ENCODE measurements at regions not wholly inside any gene's neighbourhood (a gene's known extent, or its start where the extent isn't known, plus 50 kb on each side); places are given as distances from the start of the nearest gene placed in this dataset.
"Not testable (repeated sequence)": the region's sequence is repeated elsewhere in the genome, so short reads cannot be mapped to it uniquely, and the experiment has no call there.

DNA sequence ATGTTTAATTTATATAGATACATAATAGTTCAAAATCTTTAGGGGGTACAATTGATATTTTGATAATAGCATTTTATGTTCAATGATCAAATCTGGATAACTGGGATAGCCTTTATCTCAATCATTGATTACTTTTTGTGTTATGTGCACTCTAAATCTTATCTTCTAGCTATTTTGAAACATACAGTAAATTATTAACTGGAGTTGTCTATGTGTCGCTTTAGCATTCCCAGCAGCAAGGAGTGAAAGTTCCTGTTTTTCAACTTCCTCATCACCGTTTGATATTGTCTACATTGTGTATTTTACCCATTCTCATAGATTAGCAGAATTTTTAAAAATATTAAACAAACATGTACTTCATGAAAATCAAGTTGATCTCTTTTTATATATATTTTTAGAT lies 1207.4 kb downstream of the TMEM121 start:
- Histone ChIP-seq H3K9me3 (no peaks in the 10 kb centered on the region), H3K27ac (no peak overlapping the region), H3K4me3 (no peak overlapping the region), H3K36me3 (no peaks in the 10 kb centered on the region), H3K27me3 (replicated peaks; ENCODE audit: insufficient read depth) (no peaks in the 10 kb centered on the region), H3K4me1 (ENCODE audit: control insufficient read depth in 1 of 2, low read depth in 2 of 2) (no peaks in the 10 kb centered on the region)
- DNase-seq (ENCODE audit: low spot score) (no peak), ATAC-seq (ENCODE audit: insufficient number of reproducible peaks, low FRiP score, low read depth) (no peak)
- TF ChIP-seq, protein P1, sequence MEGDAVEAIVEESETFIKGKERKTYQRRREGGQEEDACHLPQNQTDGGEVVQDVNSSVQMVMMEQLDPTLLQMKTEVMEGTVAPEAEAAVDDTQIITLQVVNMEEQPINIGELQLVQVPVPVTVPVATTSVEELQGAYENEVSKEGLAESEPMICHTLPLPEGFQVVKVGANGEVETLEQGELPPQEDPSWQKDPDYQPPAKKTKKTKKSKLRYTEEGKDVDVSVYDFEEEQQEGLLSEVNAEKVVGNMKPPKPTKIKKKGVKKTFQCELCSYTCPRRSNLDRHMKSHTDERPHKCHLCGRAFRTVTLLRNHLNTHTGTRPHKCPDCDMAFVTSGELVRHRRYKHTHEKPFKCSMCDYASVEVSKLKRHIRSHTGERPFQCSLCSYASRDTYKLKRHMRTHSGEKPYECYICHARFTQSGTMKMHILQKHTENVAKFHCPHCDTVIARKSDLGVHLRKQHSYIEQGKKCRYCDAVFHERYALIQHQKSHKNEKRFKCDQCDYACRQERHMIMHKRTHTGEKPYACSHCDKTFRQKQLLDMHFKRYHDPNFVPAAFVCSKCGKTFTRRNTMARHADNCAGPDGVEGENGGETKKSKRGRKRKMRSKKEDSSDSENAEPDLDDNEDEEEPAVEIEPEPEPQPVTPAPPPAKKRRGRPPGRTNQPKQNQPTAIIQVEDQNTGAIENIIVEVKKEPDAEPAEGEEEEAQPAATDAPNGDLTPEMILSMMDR (IDR thresholded peaks at IDR 0.05) = no peak

DNA sequence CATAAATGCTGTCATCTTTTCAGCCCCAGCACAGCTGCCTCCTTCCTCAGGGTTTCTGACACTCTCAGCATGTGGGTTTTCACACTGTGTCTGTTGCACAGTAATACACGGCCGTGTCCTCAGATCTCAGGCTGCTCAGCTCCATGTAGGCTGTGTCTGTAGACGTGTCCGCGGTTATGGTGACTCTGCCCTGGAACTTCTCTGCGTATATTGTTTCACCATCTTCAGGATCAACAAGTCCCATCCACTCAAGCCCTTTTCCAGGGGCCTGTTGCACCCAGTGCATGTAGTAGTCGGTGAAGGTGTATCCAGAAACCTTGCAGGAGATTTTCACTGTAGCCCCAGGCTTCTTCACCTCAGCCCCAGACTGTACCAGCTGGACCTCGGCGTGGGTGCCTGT lies 1210.6 kb downstream of the TMEM121 start:
- ATAC-seq (ENCODE audit: insufficient number of reproducible peaks, low FRiP score, low read depth) (no peak), DNase-seq (ENCODE audit: low spot score) (no peak)
- no peak overlapping the region for H3K27ac ChIP-seq
- TF ChIP-seq, protein P1 (IDR thresholded peaks at IDR 0.05) = no peak
- H3K4me3 ChIP-seq = no peak overlapping the region
- no peaks in the 10 kb centered on the region for H3K4me1 ChIP-seq (ENCODE audit: control insufficient read depth in 1 of 2, low read depth in 2 of 2)
- no peaks in the 10 kb centered on the region for H3K9me3 ChIP-seq
- H3K36me3 ChIP-seq = no peaks in the 10 kb centered on the region
- H3K27me3 ChIP-seq (replicated peaks; ENCODE audit: insufficient read depth) = no peaks in the 10 kb centered on the region

DNA sequence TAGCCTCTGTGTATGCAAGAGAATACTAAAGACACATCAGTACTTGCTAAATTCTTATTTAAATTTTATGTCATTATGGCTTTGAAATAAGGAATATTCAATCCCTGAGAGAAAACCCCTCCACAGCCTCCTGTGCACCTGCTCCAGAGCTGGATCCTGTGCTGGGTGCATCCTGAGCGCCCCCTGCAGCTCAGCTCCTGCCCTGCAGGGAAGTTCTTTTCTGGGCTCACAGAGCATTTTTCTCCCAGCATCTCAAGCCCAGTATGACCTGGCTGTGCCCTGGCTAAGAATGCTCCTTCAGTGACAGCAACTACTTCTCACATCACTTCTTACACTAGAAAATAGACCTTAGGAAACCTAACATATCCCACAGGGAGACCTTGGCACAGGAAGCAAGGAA lies 1211.7 kb downstream of the TMEM121 start:
- TF ChIP-seq, protein P1 (IDR thresholded peaks at IDR 0.05) = no peak
- Histone ChIP-seq H3K4me3 (no peak overlapping the region), H3K9me3 (no peaks in the 10 kb centered on the region), H3K27me3 (replicated peaks; ENCODE audit: insufficient read depth) (no peaks in the 10 kb centered on the region), H3K27ac (no peak overlapping the region), H3K36me3 (no peaks in the 10 kb centered on the region), H3K4me1 (ENCODE audit: control insufficient read depth in 1 of 2, low read depth in 2 of 2) (no peaks in the 10 kb centered on the region)
- no peak for DNase-seq (ENCODE audit: low spot score)
- no peak for ATAC-seq (ENCODE audit: insufficient number of reproducible peaks, low FRiP score, low read depth)

DNA sequence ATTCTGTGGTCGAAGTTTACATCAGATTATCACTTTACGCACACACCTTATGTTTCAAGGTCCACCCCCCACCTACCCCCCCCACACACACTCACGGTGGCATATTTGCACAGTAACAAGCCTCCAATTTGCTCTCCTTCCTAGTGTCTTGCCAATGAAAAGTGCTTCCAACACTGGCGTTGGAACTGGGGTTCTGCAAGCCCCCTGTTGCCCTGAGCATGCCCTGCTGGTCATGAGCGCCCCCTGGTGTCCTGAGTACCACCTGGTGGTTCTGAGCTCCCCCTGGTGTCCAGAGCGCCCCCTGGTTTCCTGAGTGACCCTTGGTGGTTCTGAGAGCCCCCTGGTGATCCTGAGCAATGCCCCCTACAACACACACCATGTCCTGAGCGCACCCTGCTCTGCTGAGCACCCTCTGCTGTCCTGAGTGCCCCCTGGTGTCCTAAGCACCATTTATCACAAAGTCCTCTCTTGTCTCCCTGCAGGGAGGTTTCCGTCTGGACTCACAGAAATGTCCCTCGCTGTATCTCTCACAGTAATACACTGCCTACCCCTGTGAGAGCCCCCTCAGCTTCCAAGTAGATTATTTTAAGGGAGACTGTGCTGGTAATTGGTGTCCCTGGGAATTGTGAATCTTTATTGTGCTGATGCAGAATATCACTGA lies 1212.3 kb downstream of the TMEM121 start:
- not testable (repeated sequence) for H3K4me3 ChIP-seq; H3K27me3 ChIP-seq (replicated peaks; ENCODE audit: insufficient read depth); DNase-seq (ENCODE audit: low spot score); ATAC-seq (ENCODE audit: insufficient number of reproducible peaks, low FRiP score, low read depth); H3K9me3 ChIP-seq; H3K27ac ChIP-seq; H3K36me3 ChIP-seq; H3K4me1 ChIP-seq (ENCODE audit: control insufficient read depth in 1 of 2, low read depth in 2 of 2)

DNA sequence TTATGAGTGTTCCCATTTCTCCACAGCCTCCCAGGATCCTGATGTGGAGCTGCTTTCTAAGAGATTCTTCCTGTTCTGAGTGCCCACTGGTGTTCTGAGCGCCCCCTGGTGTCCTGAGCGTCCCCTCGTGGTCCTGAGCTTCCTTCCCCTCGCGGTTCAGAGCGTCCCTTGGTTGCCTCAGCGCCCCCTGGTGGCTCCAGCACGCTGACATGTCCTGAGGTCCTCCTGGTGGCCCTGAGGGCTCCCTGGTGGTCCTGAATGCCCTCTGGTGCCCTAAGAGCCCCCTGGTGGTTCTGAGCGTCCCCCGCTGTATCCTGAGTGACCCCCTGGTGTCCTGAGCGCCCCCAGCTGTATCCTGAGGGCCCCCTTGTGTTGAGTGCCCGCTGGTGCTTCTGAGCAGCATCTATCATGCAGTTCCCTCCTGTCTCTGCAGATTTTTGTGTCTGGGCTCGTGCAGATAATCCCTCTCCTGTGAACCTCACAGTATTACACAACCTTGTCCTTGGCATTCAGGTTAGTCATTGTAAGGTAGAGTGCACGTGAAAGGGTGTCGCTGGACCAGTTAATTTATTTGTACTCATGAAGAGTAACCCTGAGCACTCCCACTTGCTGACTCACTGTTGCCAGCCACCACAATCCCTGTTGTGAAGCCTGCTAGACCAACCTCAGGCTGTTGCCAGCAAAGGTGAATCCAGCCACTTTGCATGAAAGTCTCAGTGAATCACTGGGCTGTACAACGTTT lies 1214.9 kb downstream of the TMEM121 start:
- not testable (repeated sequence) for H3K36me3 ChIP-seq; H3K9me3 ChIP-seq; ATAC-seq (ENCODE audit: insufficient number of reproducible peaks, low FRiP score, low read depth); H3K27me3 ChIP-seq (replicated peaks; ENCODE audit: insufficient read depth); DNase-seq (ENCODE audit: low spot score); H3K27ac ChIP-seq; H3K4me1 ChIP-seq (ENCODE audit: control insufficient read depth in 1 of 2, low read depth in 2 of 2); H3K4me3 ChIP-seq

DNA sequence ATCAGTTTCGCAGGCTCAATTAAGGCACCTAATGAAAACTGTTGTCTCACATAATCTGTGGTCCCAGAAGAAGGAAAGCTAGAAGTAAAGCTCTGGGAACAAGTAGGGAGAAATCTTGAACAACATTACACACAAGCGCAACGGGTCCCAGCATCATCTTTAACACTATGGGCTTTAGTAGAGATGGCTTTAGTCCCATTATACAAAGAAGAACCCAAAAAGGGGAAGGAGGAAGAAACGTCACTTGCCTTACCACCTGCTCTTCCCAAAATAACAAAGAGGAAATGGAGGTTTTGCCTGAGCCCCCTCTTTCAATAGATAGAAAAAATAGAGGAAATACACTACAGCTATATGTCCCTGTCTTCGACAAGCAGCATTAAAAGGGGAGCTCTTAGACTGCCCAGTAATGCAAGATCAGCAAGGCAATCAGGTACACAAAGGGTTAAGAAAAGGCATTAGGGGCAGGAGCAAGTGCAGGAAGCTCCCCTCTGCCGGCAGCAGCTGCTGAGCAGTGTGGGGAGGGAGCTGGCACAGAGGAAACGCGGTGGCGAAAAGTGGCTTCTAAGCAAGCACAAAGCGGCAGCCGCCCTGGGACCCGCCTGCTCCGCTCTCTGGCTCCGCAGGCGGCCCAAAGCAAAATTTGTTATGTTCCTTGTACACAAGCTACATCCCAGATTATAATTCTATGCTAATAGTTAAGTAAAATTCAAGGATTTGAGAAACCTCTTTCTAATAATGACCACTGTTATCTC lies 1218.8 kb downstream of the TMEM121 start:
- not testable (repeated sequence) for DNase-seq (ENCODE audit: low spot score); ATAC-seq (ENCODE audit: insufficient number of reproducible peaks, low FRiP score, low read depth); H3K4me3 ChIP-seq; H3K4me1 ChIP-seq (ENCODE audit: control insufficient read depth in 1 of 2, low read depth in 2 of 2); H3K9me3 ChIP-seq; H3K27me3 ChIP-seq (replicated peaks; ENCODE audit: insufficient read depth); H3K27ac ChIP-seq; H3K36me3 ChIP-seq

DNA sequence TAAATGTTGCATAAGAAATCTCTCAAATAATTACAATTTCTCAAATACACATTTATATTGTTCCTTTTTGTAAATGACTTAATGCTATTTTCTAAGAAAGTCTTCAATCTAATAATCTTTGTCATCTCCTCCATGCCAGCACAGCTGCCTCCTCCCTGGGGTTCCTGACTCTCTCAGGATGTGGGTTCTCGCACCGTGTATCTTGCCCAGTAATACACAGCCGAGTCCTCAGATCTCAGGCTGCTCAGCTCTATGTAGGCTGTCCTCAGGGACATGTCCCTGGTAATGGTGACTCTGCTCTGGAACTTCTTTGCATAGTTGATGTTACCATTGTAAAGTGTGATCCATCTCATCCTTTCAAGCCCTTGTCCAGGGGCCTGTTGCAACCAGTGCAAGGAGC lies 1223.7 kb downstream of the TMEM121 start:
- ATAC-seq (ENCODE audit: insufficient number of reproducible peaks, low FRiP score, low read depth); DNase-seq (ENCODE audit: low spot score); H3K27me3 ChIP-seq (replicated peaks; ENCODE audit: insufficient read depth); H3K27ac ChIP-seq; H3K9me3 ChIP-seq; H3K4me1 ChIP-seq (ENCODE audit: control insufficient read depth in 1 of 2, low read depth in 2 of 2); H3K36me3 ChIP-seq; H3K4me3 ChIP-seq: not testable (repeated sequence)

DNA sequence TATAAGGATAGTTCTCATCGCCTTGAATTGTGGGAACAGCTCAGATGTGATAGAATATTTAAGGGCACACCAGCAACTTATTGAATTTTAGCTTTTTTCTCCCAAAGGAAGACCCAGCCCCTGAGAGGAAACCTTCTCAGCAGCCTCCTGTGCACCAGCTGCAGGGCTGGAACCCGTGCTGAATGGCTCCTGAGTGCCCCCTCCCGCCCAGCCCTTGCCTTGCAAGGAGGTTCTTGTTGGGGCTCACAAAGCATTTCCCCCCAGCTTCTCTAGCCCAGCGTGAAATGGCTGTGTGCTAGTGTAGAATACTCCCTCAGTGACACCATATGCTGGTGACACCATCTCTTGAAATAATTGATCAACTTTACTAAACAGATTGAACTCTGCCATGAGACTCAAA lies 1227.4 kb downstream of the TMEM121 start:
- not testable (repeated sequence) for H3K27me3 ChIP-seq (replicated peaks; ENCODE audit: insufficient read depth); H3K4me1 ChIP-seq (ENCODE audit: control insufficient read depth in 1 of 2, low read depth in 2 of 2); H3K36me3 ChIP-seq; DNase-seq (ENCODE audit: low spot score); H3K9me3 ChIP-seq; H3K4me3 ChIP-seq; H3K27ac ChIP-seq; ATAC-seq (ENCODE audit: insufficient number of reproducible peaks, low FRiP score, low read depth)

DNA sequence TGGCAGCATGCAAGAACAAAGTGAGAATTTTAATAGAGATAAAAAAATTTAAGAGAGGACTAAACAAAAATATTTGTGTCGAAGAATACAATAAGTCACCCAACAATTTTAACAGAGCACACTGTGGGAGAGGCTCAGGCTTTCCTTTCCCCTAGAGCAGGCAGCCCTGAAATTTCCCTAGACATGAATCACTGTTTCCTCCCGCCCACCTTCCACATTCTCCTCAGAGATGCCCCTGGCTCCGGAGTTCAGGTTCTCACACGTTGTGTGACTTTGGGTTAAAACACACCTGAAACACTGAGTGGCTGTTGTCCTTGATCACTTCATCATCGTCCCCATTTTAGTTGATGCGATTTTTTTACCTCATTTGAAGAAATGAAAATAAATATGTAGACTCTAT lies 1231.1 kb downstream of the TMEM121 start:
- not testable (repeated sequence) for H3K9me3 ChIP-seq; H3K27ac ChIP-seq; ATAC-seq (ENCODE audit: insufficient number of reproducible peaks, low FRiP score, low read depth); H3K27me3 ChIP-seq (replicated peaks; ENCODE audit: insufficient read depth); H3K36me3 ChIP-seq; H3K4me1 ChIP-seq (ENCODE audit: control insufficient read depth in 1 of 2, low read depth in 2 of 2); H3K4me3 ChIP-seq; DNase-seq (ENCODE audit: low spot score)
